K562 (cell line): ENCODE measurements at regions not wholly inside any gene's neighbourhood (a gene's known extent, or its start where the extent isn't known, plus 50 kb on each side); places are given as distances from the start of the nearest gene placed in this dataset.

Experiments used
- CBX1 ChIP-seq: sonication (generic); IDR thresholded peaks from 2 replicates; pipeline ENCODE4 v1.6.1; 2016; ENCODE audit warnings: antibody characterized with exemption, low read depth, mild to moderate bottlenecking
- ELF4 ChIP-seq: fragments of 450-650 bp; formaldehyde crosslinking; IDR thresholded peaks from 2 replicates; pipeline ENCODE4 v1.4.0; 2022; ENCODE audit warnings: missing genetic modification characterization
- IRF2 ChIP-seq: sonication (generic); formaldehyde crosslinking; IDR thresholded peaks from 2 replicates; pipeline ENCODE4 v1.8.1; 2022; ENCODE audit warnings: mild to moderate bottlenecking, missing genetic modification reagents
- KDM2B ChIP-seq: fragments of 250-450 bp; sonication (Bioruptor Pico); IDR thresholded peaks from 2 replicates; pipeline ENCODE4 v1.8.0; 2021; ENCODE audit warnings: mild to moderate bottlenecking, moderate library complexity
- MBD2 ChIP-seq: sonication (generic); IDR thresholded peaks from 2 replicates; pipeline ENCODE4 v1.6.1; 2016; ENCODE audit warnings: low read depth, borderline replicate concordance
- MED1 ChIP-seq: sonication (generic); formaldehyde crosslinking; IDR thresholded peaks from 2 replicates; pipeline ENCODE4 v1.8.1; 2023; ENCODE audit warnings: missing genetic modification reagents, borderline replicate concordance
- MTA2 ChIP-seq: fragments of 450-650 bp; IDR thresholded peaks from 2 replicates; pipeline ENCODE4 v1.6.1; 2016; ENCODE audit warnings: low read depth
- PHB ChIP-seq: fragments of 250-450 bp; sonication (Bioruptor Pico); IDR thresholded peaks from 2 replicates; pipeline ENCODE4 v1.5.0; 2021
- PHF20 ChIP-seq: fragments of 450-650 bp; IDR thresholded peaks from 2 replicates; pipeline ENCODE4 v1.6.1; 2018; ENCODE audit not compliant: partially characterized antibody
- ZNF121 ChIP-seq: sonication (generic); formaldehyde crosslinking; conservative IDR thresholded peaks from 2 replicates; pipeline ENCODE4 v1.8.0; 2022; ENCODE audit warnings: missing genetic modification reagents
- ZNF175 ChIP-seq: fragments of 200-800 bp; sonication (Bioruptor generic); IDR thresholded peaks from 2 replicates; pipeline ENCODE4 v1.6.1; 2016; ENCODE audit warnings: low read depth, mild to moderate bottlenecking, missing genetic modification characterization, missing compliant biosample characterization
- ZNF584 ChIP-seq: fragments of 200-800 bp; sonication (Bioruptor generic); IDR thresholded peaks from 2 replicates; pipeline ENCODE4 v1.6.1; 2016; ENCODE audit warnings: low read depth, mild to moderate bottlenecking, missing genetic modification characterization, missing compliant biosample characterization
- TF ChIP-seq, protein P1 (sequence below): fragments of 450-650 bp; IDR thresholded peaks from 2 replicates; pipeline ENCODE4 v1.6.1; 2017; ENCODE audit warnings: antibody characterized with exemption, mild to moderate bottlenecking
- TF ChIP-seq, protein P2 (sequence below): fragments of 450-650 bp; conservative IDR thresholded peaks from 2 replicates; pipeline ENCODE4 v1.6.1; 2016; ENCODE audit warnings: missing genetic modification characterization, low read depth, mild to moderate bottlenecking, control low read depth, missing compliant biosample characterization
- TF ChIP-seq, protein P3 (sequence below): sonication (generic); formaldehyde crosslinking; IDR thresholded peaks from 2 replicates; pipeline ENCODE4 v1.8.0; 2022; ENCODE audit warnings: mild to moderate bottlenecking, missing genetic modification reagents
- TF ChIP-seq, protein P4 (sequence below): fragments of 250-450 bp; sonication (Bioruptor Pico); IDR thresholded peaks from 2 replicates; pipeline ENCODE4 v1.4.0; 2020; ENCODE audit warnings: mild to moderate bottlenecking

DNA sequence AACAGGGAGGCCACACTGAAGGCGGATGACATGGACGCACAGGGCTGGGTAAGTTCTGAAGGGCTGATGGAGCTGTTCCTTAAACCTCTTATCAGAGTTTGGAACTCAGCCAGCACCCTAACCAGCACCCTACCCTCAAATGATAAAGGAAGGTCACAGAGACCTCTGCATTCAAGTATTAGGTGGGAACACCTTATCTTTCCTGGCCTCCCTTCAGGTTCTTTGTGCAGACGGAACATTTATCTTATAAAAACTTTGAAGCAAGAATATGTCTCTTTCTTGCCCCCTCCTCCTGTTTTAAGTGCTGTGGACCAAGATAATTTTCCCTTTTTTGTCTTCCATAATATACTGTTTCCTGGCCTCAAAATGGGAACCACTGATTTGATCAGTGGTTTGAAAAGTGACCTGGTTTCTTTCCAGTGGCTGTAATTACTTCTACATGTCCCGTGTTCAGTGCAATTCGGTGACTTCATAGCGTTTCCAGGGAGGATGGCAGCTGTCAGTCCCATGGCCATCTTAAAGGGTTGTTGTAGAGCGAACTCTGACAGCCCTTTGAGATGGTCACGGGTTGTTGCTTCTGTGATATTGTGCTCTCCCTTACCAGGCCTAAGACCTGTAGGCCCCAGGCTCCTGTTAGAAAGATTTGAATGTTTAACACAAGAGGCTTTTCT is 213.2 kb upstream of the MYLIP start (continued):
- TF ChIP-seq KDM2B (CRISPR knock-in tag) (no peak), ZNF121 (CRISPR knock-in tag) (no peak), CBX1 (no peak), ZNF584 (no peak; the same call in 1 of the 2 replicates), MTA2 (peak; percentile 78), MED1 (CRISPR knock-in tag) (no peak), ELF4 (CRISPR knock-in tag) (no peak), ZNF175 (CRISPR knock-in tag) (peak; percentile 64; the same call in 1 of the 2 replicates), PHB (CRISPR knock-in tag) (no peak), PHF20 (no peak), IRF2 (CRISPR knock-in tag) (no peak), MBD2 (peak; percentile 38; the same call in 1 of the 2 replicates)
- TF ChIP-seq, protein P1, sequence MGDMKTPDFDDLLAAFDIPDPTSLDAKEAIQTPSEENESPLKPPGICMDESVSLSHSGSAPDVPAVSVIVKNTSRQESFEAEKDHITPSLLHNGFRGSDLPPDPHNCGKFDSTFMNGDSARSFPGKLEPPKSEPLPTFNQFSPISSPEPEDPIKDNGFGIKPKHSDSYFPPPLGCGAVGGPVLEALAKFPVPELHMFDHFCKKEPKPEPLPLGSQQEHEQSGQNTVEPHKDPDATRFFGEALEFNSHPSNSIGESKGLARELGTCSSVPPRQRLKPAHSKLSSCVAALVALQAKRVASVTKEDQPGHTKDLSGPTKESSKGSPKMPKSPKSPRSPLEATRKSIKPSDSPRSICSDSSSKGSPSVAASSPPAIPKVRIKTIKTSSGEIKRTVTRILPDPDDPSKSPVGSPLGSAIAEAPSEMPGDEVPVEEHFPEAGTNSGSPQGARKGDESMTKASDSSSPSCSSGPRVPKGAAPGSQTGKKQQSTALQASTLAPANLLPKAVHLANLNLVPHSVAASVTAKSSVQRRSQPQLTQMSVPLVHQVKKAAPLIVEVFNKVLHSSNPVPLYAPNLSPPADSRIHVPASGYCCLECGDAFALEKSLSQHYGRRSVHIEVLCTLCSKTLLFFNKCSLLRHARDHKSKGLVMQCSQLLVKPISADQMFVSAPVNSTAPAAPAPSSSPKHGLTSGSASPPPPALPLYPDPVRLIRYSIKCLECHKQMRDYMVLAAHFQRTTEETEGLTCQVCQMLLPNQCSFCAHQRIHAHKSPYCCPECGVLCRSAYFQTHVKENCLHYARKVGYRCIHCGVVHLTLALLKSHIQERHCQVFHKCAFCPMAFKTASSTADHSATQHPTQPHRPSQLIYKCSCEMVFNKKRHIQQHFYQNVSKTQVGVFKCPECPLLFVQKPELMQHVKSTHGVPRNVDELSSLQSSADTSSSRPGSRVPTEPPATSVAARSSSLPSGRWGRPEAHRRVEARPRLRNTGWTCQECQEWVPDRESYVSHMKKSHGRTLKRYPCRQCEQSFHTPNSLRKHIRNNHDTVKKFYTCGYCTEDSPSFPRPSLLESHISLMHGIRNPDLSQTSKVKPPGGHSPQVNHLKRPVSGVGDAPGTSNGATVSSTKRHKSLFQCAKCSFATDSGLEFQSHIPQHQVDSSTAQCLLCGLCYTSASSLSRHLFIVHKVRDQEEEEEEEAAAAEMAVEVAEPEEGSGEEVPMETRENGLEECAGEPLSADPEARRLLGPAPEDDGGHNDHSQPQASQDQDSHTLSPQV, result 0 out of 2 replicates have a peak, but pooled peaks have one; percentile 64
- TF ChIP-seq, protein P2, sequence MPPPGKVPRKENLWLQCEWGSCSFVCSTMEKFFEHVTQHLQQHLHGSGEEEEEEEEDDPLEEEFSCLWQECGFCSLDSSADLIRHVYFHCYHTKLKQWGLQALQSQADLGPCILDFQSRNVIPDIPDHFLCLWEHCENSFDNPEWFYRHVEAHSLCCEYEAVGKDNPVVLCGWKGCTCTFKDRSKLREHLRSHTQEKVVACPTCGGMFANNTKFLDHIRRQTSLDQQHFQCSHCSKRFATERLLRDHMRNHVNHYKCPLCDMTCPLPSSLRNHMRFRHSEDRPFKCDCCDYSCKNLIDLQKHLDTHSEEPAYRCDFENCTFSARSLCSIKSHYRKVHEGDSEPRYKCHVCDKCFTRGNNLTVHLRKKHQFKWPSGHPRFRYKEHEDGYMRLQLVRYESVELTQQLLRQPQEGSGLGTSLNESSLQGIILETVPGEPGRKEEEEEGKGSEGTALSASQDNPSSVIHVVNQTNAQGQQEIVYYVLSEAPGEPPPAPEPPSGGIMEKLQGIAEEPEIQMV (tag), result no peak; the same call in 1 of the 2 replicates
- TF ChIP-seq, protein P3, sequence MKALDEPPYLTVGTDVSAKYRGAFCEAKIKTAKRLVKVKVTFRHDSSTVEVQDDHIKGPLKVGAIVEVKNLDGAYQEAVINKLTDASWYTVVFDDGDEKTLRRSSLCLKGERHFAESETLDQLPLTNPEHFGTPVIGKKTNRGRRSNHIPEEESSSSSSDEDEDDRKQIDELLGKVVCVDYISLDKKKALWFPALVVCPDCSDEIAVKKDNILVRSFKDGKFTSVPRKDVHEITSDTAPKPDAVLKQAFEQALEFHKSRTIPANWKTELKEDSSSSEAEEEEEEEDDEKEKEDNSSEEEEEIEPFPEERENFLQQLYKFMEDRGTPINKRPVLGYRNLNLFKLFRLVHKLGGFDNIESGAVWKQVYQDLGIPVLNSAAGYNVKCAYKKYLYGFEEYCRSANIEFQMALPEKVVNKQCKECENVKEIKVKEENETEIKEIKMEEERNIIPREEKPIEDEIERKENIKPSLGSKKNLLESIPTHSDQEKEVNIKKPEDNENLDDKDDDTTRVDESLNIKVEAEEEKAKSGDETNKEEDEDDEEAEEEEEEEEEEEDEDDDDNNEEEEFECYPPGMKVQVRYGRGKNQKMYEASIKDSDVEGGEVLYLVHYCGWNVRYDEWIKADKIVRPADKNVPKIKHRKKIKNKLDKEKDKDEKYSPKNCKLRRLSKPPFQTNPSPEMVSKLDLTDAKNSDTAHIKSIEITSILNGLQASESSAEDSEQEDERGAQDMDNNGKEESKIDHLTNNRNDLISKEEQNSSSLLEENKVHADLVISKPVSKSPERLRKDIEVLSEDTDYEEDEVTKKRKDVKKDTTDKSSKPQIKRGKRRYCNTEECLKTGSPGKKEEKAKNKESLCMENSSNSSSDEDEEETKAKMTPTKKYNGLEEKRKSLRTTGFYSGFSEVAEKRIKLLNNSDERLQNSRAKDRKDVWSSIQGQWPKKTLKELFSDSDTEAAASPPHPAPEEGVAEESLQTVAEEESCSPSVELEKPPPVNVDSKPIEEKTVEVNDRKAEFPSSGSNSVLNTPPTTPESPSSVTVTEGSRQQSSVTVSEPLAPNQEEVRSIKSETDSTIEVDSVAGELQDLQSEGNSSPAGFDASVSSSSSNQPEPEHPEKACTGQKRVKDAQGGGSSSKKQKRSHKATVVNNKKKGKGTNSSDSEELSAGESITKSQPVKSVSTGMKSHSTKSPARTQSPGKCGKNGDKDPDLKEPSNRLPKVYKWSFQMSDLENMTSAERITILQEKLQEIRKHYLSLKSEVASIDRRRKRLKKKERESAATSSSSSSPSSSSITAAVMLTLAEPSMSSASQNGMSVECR (CRISPR knock-in tag), result no peak
- TF ChIP-seq, protein P4, sequence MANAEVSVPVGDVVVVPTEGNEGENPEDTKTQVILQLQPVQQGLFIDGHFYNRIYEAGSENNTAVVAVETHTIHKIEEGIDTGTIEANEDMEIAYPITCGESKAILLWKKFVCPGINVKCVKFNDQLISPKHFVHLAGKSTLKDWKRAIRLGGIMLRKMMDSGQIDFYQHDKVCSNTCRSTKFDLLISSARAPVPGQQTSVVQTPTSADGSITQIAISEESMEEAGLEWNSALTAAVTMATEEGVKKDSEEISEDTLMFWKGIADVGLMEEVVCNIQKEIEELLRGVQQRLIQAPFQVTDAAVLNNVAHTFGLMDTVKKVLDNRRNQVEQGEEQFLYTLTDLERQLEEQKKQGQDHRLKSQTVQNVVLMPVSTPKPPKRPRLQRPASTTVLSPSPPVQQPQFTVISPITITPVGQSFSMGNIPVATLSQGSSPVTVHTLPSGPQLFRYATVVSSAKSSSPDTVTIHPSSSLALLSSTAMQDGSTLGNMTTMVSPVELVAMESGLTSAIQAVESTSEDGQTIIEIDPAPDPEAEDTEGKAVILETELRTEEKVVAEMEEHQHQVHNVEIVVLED (CRISPR knock-in tag), result no peak
